CD4-positive, alpha-beta T cell treated with Interleukin-4 for 1 hour (primary cell): ENCODE measurements at regions not wholly inside any gene's neighbourhood (a gene's known extent, or its start where the extent isn't known, plus 50 kb on each side); places are given as distances from the start of the nearest gene placed in this dataset.
"Not testable (repeated sequence)": the region's sequence is repeated elsewhere in the genome, so short reads cannot be mapped to it uniquely, and the experiment has no call there.

Source experiments
- DNase-seq, 2 donors: peaks; one replicate each; pipeline ENCODE4 v3.0.0-alpha.2; 2020 to 2022

GRCh38 chr6:121951123-121951522 lies 448.3 kb upstream of the HSF2 start:
- no peak for DNase-seq

GRCh38 chr6:121951918-121952379 lies 447.5 kb upstream of the HSF2 start:
- DNase-seq: no peak

DNA sequence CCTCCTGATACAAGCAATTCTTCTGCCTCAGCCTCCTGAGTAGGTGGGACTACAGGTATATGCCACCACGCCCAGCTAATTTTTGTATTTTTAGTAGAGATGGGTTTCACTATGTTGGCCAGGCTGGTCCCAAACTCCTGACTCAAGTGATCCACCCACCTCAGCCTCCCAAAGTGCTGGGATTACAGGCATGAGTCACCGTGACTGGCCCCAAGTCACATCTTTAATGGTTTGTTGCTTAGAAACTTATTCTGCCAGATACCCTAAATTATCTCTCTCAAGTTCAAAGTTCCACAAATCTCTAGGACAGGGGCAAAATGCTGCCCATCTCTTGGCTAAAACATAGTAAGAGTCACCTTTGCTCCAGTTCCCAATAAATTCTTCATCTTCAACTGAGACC lies 444.1 kb upstream of the HSF2 start:
- not testable (repeated sequence) for DNase-seq

DNA sequence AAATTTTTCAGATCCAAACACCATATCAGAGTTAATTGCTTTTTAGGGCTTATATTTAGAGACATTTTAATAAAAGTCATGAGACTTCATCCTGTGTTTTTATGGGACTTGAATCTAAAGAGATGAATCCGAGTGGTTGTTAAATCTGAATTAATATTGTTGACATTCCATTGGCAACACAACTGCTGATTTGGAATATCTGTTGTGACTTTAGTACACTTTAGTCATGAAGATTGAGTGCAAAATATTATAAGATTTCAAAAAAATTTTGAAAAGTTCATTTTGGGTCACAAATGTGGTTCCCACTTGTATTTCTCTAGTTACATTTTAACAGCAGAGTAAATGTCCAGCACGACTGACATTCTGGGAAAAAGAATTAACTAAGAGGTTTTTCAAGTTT lies 442.7 kb upstream of the HSF2 start:
- DNase-seq: no peak

- no peak for DNase-seq
Observed at GRCh38 chr6:121959501-121959900, 440.0 kb upstream of the HSF2 start.

GRCh38 chr6:121961619-121962125 lies 437.8 kb upstream of the HSF2 start:
- DNase-seq: no peak

DNA sequence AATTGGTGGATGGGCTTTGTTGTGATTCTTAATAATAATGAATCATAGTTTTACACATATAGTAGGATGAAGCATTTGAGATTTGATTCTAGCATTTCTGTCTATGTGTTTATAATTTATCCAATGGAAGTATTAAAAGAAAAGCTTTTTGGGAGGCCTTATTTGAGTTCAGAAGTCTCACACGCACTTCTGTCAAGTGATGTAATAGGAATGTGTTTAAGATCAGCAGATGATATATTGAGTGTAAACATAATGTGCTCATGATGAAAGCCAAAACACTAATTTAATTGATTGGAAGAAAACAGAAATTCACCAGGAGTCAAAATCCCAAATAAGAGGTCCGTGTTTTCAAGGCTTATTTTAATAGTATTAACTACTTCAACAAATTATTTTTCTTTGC lies 435.6 kb upstream of the HSF2 start:
- no peak for DNase-seq

- no peak for DNase-seq
Observed at GRCh38 chr6:121965739-121966138, 433.7 kb upstream of the HSF2 start.

DNA sequence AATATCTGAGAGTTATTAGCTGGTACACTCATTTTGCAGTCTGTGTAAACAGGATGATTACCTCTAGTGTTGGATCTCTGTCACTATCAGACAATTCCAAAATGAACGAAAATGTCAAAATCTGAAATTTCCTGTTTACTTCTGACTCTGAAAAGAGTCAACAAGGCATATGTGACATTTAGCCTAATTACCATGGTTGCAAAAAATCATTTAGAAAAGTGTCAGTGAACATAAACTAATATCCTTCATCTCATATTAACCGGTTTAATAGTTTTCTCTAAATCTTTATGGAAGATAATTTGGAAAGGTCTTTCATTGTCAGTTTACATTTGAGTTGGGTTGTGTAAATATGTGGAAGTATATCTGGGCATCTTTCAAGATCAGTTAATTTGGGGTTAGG lies 431.8 kb upstream of the HSF2 start:
- DNase-seq: no peak

GRCh38 chr6:121971931-121972335 lies 427.5 kb upstream of the HSF2 start:
- DNase-seq: no peak

DNA sequence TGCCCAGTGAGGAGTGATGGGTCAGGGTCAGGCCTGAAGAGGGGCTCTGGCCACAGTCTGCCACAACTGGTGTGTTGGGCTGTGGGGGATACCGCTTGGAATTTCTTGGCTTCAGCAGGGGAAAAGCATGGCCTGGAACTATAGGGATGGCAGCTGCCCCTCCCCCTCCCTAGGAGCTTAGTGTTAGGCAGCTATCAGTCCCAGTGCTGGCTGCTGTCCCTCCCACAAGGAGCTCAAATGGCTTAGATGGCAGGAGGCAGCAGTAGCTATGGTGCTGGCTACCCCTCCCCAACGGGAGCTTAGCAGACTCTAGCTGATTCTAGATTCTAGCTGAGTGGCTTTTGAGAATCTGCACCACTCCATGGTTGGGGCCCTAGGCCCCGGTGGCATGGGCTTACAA lies 414.5 kb upstream of the HSF2 start:
- DNase-seq: no peak

GRCh38 chr6:121993362-121993761 lies 406.1 kb upstream of the HSF2 start:
- DNase-seq: no peak

- no peak for DNase-seq
Observed at GRCh38 chr6:121994919-121995318, 404.5 kb upstream of the HSF2 start.

DNA sequence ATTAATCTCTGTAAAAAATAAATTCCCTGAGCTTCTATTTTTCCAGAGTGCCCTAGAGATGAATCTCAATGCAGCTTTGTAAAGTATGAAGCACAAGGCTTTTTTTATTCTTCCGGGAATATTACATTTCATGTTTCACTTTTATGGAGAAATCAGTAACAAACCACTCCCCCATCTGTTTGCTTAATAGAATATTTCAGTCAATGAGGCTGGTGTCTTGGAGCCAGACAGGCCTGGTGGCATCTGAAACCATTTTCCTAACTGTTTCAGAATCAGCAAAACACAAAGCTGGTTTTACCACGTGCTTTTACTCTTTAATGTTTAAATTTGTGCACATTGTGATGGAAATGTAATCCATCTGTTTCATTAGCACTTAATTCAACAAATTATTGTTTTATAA lies 400.8 kb upstream of the HSF2 start:
- DNase-seq: no peak

DNA sequence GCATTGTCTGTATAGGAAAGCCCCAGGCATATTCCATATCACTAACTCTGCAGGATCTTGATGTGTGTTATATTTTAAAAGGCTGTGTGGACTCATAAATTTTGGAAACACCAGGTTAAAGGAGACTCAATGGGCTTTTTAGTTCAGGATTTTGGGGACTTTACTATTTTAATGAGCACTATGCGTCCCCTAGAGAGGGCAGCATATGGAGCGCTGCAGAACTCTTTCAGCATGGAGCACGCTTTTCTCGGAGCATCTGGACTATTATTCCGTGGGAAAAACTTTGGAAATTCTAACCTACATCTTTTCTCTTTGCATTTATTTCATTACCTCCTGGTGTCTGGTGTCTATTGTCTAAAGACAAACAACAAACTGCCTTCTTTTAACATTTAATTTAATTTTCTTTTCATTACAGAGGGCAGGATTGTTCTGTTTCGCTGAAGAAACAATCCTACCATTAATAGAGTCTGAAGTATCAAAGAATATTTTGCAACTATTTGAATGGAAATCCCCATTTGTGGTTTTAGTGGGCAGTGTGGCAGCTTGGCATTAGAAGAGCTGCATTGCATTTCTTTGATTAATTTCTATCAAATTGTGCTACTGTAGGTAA lies 399.9 kb upstream of the HSF2 start:
- no peak for DNase-seq

GRCh38 chr6:122005661-122006060 lies 393.8 kb upstream of the HSF2 start:
- no peak for DNase-seq

GRCh38 chr6:122007339-122007738 lies 392.1 kb upstream of the HSF2 start:
- no peak for DNase-seq

GRCh38 chr6:122008101-122008999 lies 391.1 kb upstream of the HSF2 start:
- DNase-seq: no peak

- no peak for DNase-seq
Observed at GRCh38 chr6:122009000-122009350, 390.5 kb upstream of the HSF2 start.

DNA sequence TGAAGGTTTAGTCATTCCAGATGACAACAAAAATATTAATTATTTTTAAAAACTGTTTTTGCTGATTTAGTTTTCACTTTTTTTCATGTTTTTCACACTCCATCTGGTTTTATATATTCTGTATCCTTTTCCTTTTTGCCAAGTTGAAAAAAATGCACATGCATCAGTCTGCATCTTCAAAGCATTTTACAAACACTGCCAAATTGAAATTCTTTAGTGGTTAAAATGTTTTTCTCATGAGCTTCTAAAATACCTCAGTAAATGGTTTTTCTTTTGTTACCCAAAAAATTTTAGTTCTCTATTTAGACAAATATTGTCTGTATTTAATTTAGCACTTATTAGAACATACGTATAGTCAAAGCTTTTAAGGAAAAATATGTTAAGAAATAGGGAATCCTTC lies 386.9 kb upstream of the HSF2 start:
- no peak for DNase-seq

DNA sequence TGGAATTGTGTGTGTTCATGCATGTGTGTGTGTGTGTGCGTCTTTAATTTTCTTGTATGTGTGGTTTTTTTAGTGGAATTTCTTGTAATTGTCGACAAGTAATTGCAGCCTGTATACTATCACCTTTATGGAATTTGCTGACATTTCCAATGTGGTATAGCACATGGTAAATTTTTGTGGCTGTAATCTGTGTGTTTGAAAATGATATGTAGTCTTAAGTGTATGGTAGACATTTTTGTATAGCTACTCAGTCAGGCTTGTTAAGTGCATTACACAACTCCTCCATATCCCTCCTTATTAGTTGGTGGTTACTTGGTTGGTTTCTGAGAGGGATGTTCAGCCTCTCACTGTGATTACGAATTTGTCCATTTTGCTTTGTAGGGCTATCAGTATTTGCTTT lies 384.5 kb upstream of the HSF2 start:
- no peak for DNase-seq

DNA sequence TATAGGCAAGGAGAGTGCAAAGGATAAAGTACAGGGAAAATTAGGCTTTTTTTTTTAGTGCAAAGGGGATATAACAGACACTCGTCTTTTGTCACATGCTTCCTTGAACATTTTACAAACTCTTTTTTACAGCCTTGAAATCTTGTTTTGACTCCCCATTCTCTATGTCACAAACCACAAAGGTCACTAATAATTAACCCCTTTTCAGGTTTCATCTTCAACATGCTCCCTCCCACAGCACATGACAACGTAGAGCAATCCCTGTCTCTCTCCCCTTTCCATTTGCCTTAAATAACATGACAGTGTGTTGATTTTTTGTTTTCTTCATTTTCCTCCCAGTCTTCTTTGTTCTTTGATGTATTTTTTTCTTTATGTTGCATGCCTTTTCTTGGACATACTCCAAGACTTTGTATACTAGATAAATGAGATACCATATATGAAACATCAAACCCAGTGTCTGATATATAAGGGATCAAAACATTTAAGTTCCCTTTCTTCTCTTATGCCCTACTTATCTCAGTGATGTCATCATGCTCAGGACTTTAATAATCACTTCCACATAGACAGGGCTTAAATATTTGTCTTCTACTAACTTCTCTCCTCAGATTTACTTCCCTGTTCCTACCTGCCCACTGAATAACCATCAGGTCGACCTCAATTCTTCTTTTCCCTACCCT lies 378.7 kb upstream of the HSF2 start:
- no peak for DNase-seq

DNA sequence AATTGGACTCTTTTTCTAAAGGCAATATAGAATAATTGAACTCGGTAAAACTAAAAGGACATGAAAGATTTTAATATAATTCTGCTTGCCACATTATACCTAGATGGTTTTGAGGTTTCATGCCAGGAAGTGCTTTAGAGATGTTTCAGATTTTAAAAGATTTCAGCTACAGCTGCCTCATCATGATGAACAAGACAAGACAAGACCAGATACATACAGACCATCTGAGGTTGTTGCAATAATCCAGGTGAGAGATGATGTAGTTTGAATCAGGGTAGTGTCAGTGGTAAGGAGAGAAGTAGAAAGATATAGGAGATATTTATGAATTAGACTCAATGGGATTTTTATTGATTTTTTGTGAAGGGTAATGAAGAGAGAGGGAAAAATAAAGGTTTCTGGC lies 374.3 kb upstream of the HSF2 start:
- DNase-seq: no peak
